SK-N-SH (cell line): ENCODE measurements at regions not wholly inside any gene's neighbourhood (a gene's known extent, or its start where the extent isn't known, plus 50 kb on each side); places are given as distances from the start of the nearest gene placed in this dataset.

ENCODE experiments used
- EP300 ChIP-seq, 2 experiments: IDR thresholded peaks; 2 replicates each; pipeline versions ENCODE4 v1.4.0 to v1.6.1; 2012; ENCODE audit warnings: borderline replicate concordance in 1 of 2, low read depth in 1 of 2, low read length in 1 of 2
- EZH2phosphoT487 ChIP-seq: fragments of 200-600 bp; sonication (generic); IDR thresholded peaks from 2 replicates; pipeline ENCODE4 v1.6.1; 2017; ENCODE audit warnings: low read depth, mixed run types, mild to moderate bottlenecking, antibody characterized with exemption, moderate library complexity, borderline replicate concordance
- MXI1 ChIP-seq: IDR thresholded peaks from 2 replicates; pipeline ENCODE4 v1.6.1; 2012; ENCODE audit warnings: mild to moderate bottlenecking, low read depth, low read length, improper control_type of control experiment
- POLR2AphosphoS5 ChIP-seq: IDR thresholded peaks from 2 replicates; pipeline ENCODE4 v1.6.1; 2012; ENCODE audit warnings: low read depth, low read length
- RAD21 ChIP-seq: IDR thresholded peaks from 2 replicates; pipeline ENCODE4 v1.6.1; 2012; ENCODE audit warnings: mild to moderate bottlenecking, low read length
- RFX5 ChIP-seq: IDR thresholded peaks from 2 replicates; pipeline ENCODE4 v1.6.1; 2012; ENCODE audit warnings: mild to moderate bottlenecking, improper control_type of control experiment, low read length
- TCF12 ChIP-seq: IDR thresholded peaks from 2 replicates; pipeline ENCODE4 v1.4.0; 2012
- YY1 ChIP-seq: IDR thresholded peaks from 2 replicates; pipeline ENCODE4 v1.4.0; 2012; ENCODE audit warnings: low read depth, mild to moderate bottlenecking
- TF ChIP-seq, protein P1 (sequence below): IDR thresholded peaks from 2 replicates; pipeline ENCODE4 v1.6.1; 2012; ENCODE audit warnings: mild to moderate bottlenecking, low read depth, low read length, moderate library complexity
- TF ChIP-seq, protein P2 (sequence below): fragments of 150-350 bp; IDR thresholded peaks from 2 replicates; pipeline ENCODE4 v1.6.1; 2017; ENCODE audit warnings: antibody characterized with exemption, low read length, low read depth, borderline replicate concordance
- TF ChIP-seq, protein P3 (sequence below): fragments of 200-600 bp; sonication (generic); IDR thresholded peaks from 2 replicates; pipeline ENCODE4 v1.6.1; 2017; ENCODE audit warnings: antibody characterized with exemption, mild to moderate bottlenecking, moderate library complexity
- TF ChIP-seq, protein P4 (sequence below): IDR thresholded peaks from 2 replicates; pipeline ENCODE4 v1.4.0; 2012; ENCODE audit warnings: low read depth

DNA sequence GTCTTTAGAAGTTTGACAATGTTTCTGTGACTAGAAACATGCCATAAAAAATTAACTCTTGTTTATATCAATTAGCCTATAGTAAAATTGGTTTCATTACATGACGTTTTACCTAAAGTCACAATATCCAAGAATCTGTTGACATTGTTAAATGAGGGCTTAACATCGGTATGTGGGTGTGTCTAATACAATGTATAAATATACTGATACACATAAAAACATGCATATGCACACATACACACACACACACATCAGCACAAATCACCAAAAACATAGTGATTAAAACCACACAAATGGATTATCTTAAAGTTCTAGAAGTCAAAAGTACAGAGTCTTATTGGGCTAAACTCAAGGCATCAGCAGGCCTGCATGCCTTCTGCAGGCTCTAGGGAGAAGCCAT is 456.7 kb downstream of the NTRK3 start:
- TF ChIP-seq MXI1, result no peak
- TF ChIP-seq, protein P1, sequence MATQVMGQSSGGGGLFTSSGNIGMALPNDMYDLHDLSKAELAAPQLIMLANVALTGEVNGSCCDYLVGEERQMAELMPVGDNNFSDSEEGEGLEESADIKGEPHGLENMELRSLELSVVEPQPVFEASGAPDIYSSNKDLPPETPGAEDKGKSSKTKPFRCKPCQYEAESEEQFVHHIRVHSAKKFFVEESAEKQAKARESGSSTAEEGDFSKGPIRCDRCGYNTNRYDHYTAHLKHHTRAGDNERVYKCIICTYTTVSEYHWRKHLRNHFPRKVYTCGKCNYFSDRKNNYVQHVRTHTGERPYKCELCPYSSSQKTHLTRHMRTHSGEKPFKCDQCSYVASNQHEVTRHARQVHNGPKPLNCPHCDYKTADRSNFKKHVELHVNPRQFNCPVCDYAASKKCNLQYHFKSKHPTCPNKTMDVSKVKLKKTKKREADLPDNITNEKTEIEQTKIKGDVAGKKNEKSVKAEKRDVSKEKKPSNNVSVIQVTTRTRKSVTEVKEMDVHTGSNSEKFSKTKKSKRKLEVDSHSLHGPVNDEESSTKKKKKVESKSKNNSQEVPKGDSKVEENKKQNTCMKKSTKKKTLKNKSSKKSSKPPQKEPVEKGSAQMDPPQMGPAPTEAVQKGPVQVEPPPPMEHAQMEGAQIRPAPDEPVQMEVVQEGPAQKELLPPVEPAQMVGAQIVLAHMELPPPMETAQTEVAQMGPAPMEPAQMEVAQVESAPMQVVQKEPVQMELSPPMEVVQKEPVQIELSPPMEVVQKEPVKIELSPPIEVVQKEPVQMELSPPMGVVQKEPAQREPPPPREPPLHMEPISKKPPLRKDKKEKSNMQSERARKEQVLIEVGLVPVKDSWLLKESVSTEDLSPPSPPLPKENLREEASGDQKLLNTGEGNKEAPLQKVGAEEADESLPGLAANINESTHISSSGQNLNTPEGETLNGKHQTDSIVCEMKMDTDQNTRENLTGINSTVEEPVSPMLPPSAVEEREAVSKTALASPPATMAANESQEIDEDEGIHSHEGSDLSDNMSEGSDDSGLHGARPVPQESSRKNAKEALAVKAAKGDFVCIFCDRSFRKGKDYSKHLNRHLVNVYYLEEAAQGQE, result no peak
- TF ChIP-seq, protein P2, sequence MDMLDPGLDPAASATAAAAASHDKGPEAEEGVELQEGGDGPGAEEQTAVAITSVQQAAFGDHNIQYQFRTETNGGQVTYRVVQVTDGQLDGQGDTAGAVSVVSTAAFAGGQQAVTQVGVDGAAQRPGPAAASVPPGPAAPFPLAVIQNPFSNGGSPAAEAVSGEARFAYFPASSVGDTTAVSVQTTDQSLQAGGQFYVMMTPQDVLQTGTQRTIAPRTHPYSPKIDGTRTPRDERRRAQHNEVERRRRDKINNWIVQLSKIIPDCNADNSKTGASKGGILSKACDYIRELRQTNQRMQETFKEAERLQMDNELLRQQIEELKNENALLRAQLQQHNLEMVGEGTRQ, result no peak
- TF ChIP-seq, protein P3, sequence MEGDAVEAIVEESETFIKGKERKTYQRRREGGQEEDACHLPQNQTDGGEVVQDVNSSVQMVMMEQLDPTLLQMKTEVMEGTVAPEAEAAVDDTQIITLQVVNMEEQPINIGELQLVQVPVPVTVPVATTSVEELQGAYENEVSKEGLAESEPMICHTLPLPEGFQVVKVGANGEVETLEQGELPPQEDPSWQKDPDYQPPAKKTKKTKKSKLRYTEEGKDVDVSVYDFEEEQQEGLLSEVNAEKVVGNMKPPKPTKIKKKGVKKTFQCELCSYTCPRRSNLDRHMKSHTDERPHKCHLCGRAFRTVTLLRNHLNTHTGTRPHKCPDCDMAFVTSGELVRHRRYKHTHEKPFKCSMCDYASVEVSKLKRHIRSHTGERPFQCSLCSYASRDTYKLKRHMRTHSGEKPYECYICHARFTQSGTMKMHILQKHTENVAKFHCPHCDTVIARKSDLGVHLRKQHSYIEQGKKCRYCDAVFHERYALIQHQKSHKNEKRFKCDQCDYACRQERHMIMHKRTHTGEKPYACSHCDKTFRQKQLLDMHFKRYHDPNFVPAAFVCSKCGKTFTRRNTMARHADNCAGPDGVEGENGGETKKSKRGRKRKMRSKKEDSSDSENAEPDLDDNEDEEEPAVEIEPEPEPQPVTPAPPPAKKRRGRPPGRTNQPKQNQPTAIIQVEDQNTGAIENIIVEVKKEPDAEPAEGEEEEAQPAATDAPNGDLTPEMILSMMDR, result no peak
- no peak for TF ChIP-seq YY1
- TF ChIP-seq EP300 (IDR thresholded peaks at IDR 0.05; ENCODE audit: borderline replicate concordance in 1 of 2, low read depth in 1 of 2, low read length in 1 of 2), result no peak
- TF ChIP-seq RAD21, result no peak
- no peak for TF ChIP-seq RFX5
- TF ChIP-seq, protein P4, sequence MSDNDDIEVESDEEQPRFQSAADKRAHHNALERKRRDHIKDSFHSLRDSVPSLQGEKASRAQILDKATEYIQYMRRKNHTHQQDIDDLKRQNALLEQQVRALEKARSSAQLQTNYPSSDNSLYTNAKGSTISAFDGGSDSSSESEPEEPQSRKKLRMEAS, result no peak
- TF ChIP-seq TCF12, result no peak
- TF ChIP-seq EZH2phosphoT487, result no peak
- no peak for TF ChIP-seq POLR2AphosphoS5
